Neutrophil (primary cell): ENCODE measurements at regions not wholly inside any gene's neighbourhood (a gene's known extent, or its start where the extent isn't known, plus 50 kb on each side); places are given as distances from the start of the nearest gene placed in this dataset.
"Not testable (repeated sequence)": the region's sequence is repeated elsewhere in the genome, so short reads cannot be mapped to it uniquely, and the experiment has no call there.

Source experiments
- H3K27ac ChIP-seq: fragments of 200-600 bp; sonication (generic); 2 replicates; pipeline ENCODE4 v1.5.1; 2016; ENCODE audit warnings: mild to moderate bottlenecking, moderate library complexity
- H3K27me3 ChIP-seq: fragments of 200-600 bp; sonication (generic); 2 replicates; pipeline ENCODE4 v1.6.0; 2016; ENCODE audit warnings: mild to moderate bottlenecking
- H3K36me3 ChIP-seq: fragments of 200-600 bp; sonication (generic); 2 replicates; pipeline ENCODE4 v1.5.1; 2017
- H3K4me1 ChIP-seq, 2 experiments: fragments of 200-600 bp in 1 of 2; sonication (generic) in 1 of 2; 1 replicate in 1 of 2; 2 replicates in 1 of 2; pipeline versions ENCODE4 v1.5.1 to v1.6.1; 2013 to 2016; ENCODE audit warnings: low read depth in 1 of 2, low read length in 1 of 2, mild to moderate bottlenecking in 1 of 2, moderate library complexity in 1 of 2; ENCODE audit not compliant: control insufficient read depth in 1 of 2, insufficient read depth in 1 of 2
- H3K4me3 ChIP-seq, 2 experiments: fragments of 200-600 bp in 1 of 2; sonication (generic) in 1 of 2; 1 replicate in 1 of 2; 2 replicates in 1 of 2; pipeline ENCODE4 v1.5.1; 2013 to 2016; ENCODE audit warnings: low read depth in 1 of 2, low read length in 1 of 2, mild to moderate bottlenecking in 1 of 2, moderate library complexity in 1 of 2
- H3K9me3 ChIP-seq: fragments of 200-600 bp; sonication (generic); 2 replicates; pipeline ENCODE4 v1.5.1; 2016
- TF ChIP-seq, protein P1 (sequence below): fragments of 200-600 bp; sonication (generic); IDR thresholded peaks from 2 replicates; pipeline ENCODE4 v1.5.1; 2016; ENCODE audit warnings: antibody characterized with exemption

DNA sequence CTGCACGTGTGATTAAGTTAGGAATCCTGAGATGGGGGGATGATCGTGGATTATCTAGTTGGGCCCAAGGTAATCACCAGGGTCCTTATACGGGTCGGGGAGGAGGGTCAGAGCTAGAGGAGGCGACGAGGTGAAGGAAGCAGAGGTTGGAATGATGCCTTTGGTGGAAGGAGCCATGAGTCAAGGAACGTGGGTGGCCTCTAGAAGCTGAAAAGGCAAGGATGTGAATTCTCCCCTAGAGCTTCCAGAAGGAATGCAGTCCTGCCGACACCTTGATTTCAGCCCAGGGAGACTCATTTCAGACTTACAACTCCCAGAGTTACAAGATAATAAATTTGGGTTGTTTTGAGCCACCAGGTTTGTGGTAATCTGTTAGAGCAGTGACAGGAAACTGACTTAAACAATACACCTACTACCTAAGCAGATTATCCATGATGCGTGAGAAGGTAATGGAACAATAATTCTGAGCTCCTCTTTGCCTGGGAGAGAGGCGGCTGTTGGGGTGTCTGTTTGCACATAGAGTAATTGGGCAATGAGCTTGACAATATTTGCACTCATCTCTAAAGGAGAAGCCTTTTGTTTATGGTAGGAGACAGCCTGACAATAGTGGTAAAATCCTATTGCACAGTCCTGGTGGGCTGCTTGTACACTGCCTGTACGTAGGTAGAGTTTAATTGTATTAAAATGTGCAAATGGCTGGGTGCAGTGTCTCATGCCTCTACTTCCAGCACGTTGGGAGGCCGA is 129.3 kb upstream of the IER5L start:
- Histone ChIP-seq H3K4me3 (no peak overlapping the region), H3K27me3 (no peaks in the 10 kb centered on the region), H3K27ac (no peak overlapping the region), H3K4me1 (no peaks in the 10 kb centered on the region), H3K36me3 (no peaks in the 10 kb centered on the region), H3K9me3 (no peaks in the 10 kb centered on the region)
- TF ChIP-seq, protein P1, sequence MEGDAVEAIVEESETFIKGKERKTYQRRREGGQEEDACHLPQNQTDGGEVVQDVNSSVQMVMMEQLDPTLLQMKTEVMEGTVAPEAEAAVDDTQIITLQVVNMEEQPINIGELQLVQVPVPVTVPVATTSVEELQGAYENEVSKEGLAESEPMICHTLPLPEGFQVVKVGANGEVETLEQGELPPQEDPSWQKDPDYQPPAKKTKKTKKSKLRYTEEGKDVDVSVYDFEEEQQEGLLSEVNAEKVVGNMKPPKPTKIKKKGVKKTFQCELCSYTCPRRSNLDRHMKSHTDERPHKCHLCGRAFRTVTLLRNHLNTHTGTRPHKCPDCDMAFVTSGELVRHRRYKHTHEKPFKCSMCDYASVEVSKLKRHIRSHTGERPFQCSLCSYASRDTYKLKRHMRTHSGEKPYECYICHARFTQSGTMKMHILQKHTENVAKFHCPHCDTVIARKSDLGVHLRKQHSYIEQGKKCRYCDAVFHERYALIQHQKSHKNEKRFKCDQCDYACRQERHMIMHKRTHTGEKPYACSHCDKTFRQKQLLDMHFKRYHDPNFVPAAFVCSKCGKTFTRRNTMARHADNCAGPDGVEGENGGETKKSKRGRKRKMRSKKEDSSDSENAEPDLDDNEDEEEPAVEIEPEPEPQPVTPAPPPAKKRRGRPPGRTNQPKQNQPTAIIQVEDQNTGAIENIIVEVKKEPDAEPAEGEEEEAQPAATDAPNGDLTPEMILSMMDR = no peak

DNA sequence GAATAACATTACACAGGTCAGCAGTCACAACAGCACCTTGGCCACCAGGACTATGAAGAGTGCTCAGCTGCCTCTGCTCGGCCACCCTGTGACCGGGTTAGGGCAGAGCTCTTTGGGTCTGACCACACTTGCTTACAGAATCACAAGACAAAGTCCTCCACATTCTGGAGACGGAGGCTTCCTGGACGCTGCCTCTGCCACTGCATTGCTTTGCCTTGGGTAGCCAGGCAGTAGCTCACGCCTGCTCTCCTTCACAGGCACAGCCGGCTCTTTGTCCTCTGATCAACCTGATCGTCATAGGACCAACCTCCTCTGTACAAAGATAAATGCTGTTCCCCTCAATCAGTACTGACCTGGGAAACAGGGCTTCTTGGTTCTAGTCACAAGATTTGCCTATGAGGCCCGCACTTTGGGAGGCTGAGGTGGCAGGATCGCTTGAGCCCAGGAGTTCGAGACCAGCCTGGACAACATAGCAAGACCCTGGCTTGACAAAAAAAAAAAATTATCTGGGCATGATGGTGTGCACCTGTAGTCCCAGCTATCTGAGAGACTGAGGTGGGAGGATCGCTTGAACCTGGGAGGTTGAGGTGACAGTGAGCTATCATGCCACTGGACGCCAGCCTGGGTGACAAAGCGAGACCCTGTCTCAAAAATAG is 128.4 kb upstream of the IER5L start:
- Histone ChIP-seq H3K4me3 (no peak overlapping the region), H3K27ac (no peak overlapping the region), H3K27me3 (no peaks in the 10 kb centered on the region)

GRCh38 chr9:129305246-129305645 is 127.2 kb upstream of the IER5L start:
- TF ChIP-seq, protein P1 = no peak
- Histone ChIP-seq H3K9me3 (no peaks in the 10 kb centered on the region), H3K27me3 (no peaks in the 10 kb centered on the region), H3K4me1 (no peaks in the 10 kb centered on the region), H3K36me3 (no peaks in the 10 kb centered on the region), H3K27ac (no peak overlapping the region), H3K4me3 (no peak overlapping the region)

More for the DNA sequence above, 128.4 kb upstream of the IER5L start:
- Histone ChIP-seq H3K4me1 (no peaks in the 10 kb centered on the region), H3K9me3 (no peaks in the 10 kb centered on the region), H3K36me3 (no peaks in the 10 kb centered on the region)
- TF ChIP-seq, protein P1 = no peak

DNA sequence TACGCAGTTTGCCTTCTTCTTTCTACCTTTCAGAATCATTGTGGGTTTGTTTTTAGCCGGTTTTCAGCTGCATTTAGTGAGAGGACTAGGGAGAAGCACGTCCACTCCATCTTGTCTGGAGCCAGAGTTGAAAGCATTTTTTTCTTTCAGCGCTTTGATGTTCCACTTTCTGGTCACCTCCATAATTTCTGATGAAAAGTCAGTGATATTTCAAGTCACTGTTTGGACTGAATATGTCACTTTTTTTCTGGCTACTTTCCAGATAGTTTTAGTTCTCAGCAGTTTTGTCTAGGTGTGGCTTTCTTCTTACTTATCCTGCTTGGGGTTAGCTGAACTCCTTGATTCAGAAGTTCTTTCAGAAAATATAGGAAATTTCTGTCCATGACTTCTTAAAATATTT is 123.9 kb upstream of the IER5L start:
- Histone ChIP-seq H3K4me1 (no peaks in the 10 kb centered on the region), H3K36me3 (no peaks in the 10 kb centered on the region), H3K27me3 (no peaks in the 10 kb centered on the region), H3K9me3 (no peaks in the 10 kb centered on the region), H3K27ac (no peak overlapping the region), H3K4me3 (no peak overlapping the region)
- TF ChIP-seq, protein P1 = no peak

- H3K9me3 ChIP-seq, H3K4me1 ChIP-seq, H3K27ac ChIP-seq, H3K4me3 ChIP-seq, H3K36me3 ChIP-seq, H3K27me3 ChIP-seq: not testable (repeated sequence)
Measured at GRCh38 chr9:129296195-129296594, 118.1 kb upstream of the IER5L start.

DNA sequence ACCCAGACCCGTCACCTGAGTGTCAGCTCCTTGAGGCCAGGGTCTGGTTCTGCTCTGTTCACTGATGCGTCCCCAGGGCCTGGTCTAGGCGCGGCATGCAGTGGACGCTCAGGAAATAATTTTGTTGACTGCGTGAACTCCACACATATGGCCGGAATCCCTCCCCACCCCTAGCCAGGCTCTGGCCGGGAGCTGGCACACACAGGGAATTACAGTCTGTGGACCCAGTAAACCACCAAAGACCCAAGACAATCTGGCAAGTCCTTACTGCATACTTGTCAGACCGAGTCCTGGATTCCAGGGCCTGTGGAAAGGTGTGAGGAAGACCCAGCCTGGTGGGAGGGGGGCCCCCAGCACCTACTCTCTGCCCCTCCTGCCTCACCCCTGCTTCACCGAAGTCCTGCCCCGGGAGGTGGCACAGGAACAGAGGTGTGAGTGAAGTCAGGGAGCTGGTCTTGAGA is 113.0 kb upstream of the IER5L start:
- Histone ChIP-seq H3K27ac (no peak overlapping the region), H3K27me3 (peaks cover 30% of the 10 kb centered on the region), H3K36me3 (peaks cover 10% of the 10 kb centered on the region), H3K4me1 (no peaks in the 10 kb centered on the region), H3K9me3 (no peaks in the 10 kb centered on the region), H3K4me3 (no peak overlapping the region)
- TF ChIP-seq, protein P1 = no peak
